Cardiac septum (tissue), 1 donor: ENCODE measurements at regions not wholly inside any gene's neighbourhood (a gene's known extent, or its start where the extent isn't known, plus 50 kb on each side); places are given as distances from the start of the nearest gene placed in this dataset.
"Not testable (repeated sequence)": the region's sequence is repeated elsewhere in the genome, so short reads cannot be mapped to it uniquely, and the experiment has no call there.

ENCODE experiments used
- DNase-seq: peaks from one replicate; pipeline ENCODE4 v3.0.0-alpha.2; 2020; ENCODE audit warnings: low spot score
- intact Hi-C: fragments of 100-400 bp; cut with DNase I; formaldehyde crosslinking; loops from one replicate; pipeline ENCODE4 v1.14.0; 2022
- donor health status: DM: no; HTN: no; CAD: no.

DNA sequence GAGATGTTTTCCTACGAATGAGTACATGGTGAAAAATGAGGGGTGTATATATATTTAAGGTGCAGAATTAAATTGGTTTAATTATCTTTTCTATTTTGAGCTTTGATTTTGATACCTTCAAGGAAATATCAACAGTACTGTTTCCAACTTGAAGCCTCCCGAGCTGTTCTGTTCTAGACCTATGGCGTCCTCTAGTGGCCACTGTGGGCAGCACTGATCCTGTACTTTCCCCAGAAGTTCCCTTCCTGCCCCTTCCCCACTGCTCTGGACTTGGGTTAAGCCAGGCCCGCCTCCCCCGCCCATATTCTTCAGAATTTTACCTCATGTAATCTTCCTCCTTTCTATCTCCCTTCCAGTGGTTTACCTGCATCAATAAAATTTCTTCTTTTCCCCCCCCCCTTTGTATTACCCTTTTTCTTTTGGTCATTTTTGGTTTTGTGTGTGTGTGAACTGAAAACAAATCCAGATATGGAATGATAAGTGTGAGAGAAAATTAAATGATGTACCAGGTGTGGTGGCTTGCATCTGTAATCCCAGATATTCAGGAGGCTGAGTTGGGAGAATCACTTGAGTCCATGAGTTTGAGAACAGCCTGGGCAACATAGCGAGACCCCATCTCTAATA, 1643.5 kb downstream of the TP53TG3F start:
- intact Hi-C loops, result no loop called here
- no peak for DNase-seq

DNA sequence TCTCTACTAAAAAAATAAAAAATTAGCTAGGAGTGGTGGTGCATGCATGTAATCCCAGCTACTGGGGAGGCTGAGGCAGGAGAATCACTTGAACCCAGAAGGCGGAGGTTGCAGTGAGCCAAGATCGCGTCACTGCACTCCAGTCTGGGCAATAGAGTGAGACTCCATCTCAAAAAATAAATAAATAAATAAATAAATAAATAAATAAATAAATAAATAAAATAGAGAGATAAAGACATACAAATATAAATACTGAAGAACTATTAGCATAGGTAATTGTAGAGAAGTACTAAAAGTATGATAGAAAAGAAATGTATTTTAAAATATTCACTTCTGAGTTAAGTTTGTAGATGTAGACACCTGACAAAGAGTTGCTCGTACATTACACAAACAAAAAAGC, 1652.4 kb downstream of the TP53TG3F start:
- intact Hi-C loops, result not testable (repeated sequence)

DNA sequence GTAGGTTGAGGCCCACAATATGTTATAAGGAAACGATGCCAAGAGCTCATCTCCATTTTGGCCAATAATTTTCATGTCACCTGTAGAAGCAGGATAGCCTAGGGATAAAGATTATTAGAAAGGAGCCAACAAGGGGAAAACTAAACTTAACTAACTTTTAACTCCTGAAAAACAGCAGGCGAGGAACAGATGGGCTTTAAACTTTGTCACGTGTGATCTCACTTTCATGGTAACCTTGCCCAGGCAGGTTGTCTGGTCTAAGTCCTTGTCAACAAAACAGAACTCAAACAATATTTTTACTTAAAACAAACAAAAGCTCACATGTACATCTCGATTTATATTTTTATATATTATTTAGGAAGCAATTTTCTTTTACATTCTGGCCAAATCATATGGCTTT, 1672.0 kb downstream of the TP53TG3F start:
- intact Hi-C loops, result no loop called here

More for the DNA sequence above, 1652.4 kb downstream of the TP53TG3F start:
- not testable (repeated sequence) for DNase-seq

DNA sequence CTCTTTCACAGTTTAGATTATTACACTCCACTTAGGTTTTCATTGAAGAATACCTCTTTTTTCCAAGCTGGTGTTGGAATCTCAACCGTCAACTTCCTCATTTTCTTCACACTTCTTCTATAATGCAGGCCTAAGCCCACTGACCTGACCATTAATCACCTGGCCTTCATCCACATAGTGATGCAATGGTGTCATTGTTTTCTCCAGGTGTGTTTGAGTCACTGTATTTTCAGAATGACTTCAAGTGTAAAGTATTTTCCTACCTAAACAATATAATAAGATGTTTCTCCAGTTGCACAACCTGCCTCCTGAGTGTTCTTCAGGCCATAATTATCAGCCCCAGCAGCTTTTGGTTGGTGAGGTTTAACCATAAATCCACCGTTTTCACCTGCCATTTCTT, 1675.1 kb downstream of the TP53TG3F start:
- intact Hi-C loops, result no loop called here
- no peak for DNase-seq

More for the DNA sequence above, 1672.0 kb downstream of the TP53TG3F start:
- no peak for DNase-seq

DNA sequence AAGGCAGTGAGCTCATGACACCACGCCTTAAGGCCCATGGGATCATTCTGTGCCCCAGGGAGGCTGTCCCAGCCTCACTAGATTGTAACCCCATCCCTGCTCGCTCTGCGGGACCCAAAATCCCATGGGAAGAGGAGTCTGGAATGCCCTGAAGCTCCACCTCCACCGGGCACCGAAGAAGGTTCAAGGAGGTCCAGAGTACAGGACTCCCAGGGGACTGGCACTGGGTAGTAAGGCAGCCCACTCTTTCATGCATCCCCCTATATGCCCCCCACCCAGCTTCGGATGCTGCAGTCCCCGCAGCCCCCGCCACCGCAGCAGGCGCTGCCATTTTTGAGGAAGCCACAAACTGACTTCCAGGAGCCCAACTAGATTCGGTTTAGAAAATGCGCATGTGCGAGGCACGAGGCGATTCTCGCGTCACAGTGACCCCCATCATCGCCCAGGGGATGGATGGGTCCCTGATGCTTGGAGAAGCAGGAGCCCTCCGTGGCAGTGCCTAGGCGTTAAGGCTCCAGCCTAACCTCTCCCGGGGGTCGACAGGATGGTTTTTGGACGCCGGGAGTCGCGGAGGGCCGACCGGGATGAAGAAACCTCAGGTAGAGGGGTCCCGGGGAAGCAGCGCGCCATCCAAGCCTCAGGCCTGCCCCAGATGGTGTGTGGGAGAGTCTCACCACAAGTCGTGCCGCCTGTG, 1681.0 kb downstream of the TP53TG3F start:
- intact Hi-C loops, result no loop called here
- DNase-seq, result no peak

DNA sequence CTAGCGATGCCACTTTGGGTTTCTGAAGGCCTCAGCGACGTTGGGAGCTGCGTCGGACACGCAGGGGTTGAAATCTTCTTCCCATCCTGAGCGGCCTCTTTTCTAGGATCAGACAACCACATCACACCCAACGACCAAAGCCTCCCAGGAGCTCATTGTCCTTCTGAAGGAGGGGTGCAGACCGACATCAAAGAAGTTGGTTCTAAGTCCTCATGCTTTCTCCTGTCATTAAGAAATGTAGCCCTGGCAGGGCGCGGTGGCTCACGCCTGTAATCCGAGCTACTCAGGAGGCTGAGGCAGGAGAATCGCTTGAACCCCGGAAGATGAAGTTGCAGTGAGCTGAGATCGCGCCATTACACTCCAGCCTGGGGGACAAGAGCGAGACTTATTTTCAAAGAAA, 1681.9 kb downstream of the TP53TG3F start:
- intact Hi-C loops, result no loop called here
- DNase-seq, result no peak

DNA sequence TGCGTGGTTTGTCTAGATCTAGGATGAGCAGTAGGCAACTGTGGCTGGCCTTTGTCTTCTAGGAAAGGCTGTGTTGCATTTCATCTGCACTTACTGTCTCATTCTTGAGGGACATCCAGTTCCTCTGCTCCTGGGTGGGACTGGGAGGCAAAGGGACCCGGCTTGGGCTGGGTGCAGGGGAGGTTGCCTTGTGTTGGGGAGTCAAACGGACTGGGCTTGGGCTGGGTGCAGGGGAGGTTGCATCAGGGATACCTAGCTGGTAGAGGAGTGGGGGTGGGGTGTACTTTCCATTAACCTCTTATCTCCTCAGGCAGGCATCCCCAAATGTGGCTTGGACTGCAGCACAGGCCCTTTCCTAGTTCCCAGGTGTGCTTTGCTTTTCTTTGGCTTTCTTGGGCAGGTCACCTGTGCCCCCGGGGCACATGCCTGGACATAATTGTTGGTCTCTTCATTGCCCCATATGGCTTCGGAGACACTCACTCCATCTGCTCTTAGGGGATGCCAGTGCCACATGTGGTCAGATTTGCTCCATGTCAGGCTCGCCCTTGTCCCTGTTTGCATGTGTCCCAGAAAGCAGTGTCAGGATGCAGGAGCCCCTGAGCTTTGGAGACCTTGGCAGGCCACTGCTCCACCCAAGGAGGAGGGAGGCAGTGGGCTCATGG, 1682.9 kb downstream of the TP53TG3F start:
- no peak for DNase-seq

DNA sequence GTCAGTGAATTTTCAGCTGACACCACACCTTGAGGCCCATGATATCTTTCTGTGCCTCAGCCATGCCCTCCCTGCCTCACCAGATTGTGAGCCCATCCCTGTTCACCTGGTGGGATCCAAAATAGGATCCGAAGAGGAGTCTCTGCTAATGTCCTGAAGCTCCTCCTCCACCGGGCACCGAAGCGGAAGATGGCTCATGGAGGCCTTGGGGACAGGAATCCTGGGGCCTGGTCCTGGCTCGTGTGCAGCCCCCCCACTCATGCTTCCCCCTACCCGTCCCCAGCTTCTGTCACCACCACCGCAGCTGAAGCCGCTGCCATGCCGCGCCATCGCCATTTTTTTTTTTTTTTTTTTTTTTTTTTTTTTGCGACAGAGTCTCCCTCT, 1683.4 kb downstream of the TP53TG3F start:
- intact Hi-C loops, result no loop called here

More for the DNA sequence above, 1682.9 kb downstream of the TP53TG3F start:
- intact Hi-C loops, result no loop called here

DNA sequence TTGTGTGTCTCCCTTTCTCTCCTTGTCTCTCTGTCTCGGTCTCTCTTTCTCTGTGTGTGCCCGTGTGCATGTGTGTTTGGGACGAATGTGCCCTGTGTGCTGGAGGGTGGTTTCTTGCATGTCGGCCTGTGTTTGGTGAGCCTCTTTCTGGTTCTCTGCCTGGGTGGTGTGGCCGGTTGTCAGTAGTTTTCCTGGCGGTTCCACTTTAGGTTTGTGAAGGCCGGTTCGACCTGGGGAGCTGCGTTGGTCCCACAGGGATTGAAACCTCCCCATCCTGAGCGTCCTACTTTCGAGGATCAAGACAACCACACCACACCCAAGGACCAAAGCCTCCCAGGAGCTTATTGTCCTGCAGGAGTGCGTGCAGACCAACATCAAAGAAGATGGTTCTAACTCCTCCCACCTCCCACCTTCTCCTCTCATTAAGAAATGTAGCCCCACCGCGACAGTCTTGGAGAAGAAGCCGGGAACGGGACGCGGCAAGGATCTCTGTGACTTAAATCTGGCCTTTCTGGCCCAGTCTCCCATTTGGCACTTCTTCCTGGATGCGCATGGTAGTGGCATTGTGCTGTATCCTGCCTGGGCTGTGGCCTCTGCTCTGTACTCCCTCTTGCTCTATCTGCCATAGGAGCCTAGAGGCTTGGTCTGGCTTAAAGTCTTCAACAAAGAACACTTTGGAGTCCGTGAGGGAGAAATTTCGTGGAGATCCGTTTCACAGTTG, 1685.0 kb downstream of the TP53TG3F start:
- DNase-seq, result no peak
- intact Hi-C loops, result no loop called here

More for the DNA sequence above, 1683.4 kb downstream of the TP53TG3F start:
- no peak for DNase-seq

DNA sequence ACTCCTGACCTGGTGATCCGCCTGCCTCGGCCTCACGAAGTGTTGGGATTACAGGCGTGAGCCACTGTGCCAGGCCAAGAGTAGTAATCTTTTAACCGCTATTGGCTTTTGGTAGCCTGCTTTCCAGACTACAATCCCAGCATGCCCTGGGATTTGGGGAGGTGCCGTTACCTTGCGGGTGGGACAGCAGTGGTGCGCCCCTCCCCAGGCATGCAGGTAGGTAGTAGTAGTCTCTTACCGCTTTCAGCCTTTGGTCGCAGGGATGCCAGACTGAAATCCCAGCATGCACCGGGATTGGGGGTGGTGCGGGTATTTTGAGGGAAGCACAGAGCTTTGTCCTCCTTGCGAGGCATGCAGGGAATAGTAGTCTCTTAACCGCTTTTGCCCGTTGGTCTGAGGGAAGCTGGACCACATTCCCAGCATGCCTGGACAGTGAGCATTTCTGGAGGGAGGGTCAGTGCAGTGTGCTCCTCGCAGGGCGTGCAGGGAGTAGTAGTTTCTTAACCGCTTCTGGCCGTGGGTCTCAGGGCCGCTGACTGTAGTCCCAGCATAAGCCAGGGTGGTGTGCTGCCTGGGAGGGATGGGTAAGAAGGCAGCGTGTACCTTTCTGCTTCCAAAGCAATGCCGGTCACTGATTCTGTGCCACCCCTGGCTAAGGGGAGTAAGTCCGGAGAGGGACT, 1686.8 kb downstream of the TP53TG3F start:
- no peak for DNase-seq

DNA sequence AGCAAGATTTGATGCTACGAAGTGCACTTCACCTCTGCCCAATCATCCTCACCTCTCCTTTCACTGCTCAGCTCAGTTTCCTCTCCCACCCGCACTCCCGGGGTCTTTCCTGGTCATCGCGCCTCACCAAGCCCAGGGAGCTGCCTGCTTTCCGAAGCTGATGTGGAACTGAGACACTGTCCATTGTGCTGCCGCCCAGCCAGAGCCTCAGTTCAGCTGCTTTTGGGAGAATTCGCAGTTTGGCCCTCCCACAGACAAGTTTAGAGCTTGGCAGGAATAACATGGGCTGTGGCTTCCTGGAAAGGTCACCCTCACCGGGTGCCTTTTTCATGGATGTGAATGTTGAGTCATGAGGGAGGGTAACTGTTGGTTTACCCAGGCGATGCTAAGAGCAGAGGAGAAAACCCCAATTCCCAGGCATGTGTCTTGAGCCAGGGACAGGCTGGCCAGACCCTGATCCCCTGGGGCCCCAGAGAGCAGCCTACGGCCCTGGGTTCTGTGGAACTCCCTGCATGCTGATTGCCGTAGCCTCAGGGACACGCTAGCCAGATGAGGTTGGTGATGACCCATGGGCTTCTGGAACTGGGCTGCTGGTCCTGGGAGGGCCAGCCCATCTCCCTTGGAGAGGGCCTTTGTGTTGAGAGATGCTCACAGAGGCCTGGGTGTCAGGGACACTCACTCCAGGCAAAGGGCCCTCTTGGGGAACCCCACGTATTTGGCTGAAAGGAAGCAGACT, 1687.5 kb downstream of the TP53TG3F start:
- intact Hi-C loops, result no loop called here
- DNase-seq, result no peak

More for the DNA sequence above, 1686.8 kb downstream of the TP53TG3F start:
- intact Hi-C loops, result no loop called here

DNA sequence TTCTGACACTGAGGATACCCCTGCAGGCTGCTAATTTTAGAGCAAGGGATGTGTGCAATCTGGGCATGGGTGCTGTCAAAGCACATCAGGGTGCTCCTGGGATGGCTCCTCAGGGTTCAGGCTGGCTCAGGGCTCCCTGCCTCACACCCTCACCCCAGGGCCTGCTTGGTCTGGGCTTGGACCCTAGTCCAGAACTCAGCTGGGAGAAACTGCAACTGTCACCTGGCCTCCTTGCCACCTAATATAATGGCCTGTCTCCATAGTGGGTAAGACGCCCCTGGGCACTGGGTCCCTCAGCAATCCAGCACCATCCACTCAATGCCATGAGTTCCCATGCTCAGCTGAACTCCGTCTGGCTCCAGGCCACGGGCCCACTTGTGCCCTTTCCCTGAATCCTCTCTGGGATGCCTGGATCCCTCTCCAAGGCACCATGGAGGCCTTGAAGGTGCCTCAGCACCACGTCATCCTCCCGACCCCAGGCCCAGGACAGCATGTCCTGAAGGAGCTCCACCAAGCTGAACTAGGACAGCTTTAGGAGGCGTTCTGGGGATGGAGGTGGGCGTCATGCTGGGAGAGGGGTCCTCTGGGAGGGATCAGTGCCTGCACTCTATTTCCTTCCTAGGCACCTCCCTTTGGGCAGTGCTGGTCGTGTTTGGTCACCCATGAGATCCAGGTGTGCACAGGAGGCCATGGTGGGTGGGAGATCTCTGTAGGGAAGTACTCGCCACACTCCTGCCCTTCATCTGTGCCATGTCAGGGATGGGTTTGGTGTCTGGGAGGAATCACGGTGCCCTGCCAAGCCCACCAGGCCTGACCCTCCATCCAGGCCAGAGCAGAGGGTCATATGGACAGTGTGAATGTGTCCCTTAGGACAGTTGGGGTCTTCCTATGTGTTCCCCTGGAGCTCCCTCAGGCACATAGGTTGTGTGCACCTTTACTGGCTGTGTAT, 1688.4 kb downstream of the TP53TG3F start:
- no peak for DNase-seq
- intact Hi-C loops, result no loop called here

DNA sequence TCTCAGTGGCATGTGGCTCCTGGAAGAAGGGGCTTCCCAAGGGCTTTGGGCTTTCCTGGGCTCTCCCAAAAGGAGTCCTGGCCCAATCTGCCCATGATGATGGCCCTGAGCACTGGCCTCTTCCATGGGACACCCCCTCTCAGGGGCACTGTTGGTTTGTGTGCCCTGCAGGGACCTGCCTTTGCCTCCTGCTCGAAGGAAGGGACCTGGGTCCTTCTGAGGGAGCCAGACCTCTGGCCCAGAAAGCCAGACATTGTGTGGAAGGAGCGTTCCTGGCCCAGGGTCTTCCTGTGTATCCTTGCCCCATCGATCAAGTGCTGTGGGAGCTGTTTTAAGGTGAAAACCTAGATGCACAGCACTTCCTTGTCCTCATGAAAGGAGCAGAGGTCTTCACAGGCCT, 1689.3 kb downstream of the TP53TG3F start:
- no peak for DNase-seq
- intact Hi-C loops, result no loop called here

DNA sequence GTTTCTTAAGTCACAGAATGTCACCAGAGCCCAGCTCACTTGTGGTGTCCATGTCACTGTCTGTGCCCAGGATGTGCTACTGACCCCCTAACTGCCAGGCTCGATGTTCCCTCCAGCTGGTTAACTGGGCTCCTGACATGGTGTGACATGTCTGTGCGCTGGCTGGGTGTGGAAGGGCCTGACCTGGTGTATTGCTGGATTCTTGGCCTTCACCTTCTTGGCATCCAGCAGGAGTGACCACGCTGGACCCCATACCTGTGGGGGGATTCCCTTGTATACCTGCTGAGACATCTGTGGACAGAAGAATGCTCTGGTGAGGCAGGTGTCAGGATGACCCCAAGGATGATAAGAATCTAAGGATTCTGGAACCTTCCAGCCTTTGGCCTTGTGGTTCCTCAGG, 1690.1 kb downstream of the TP53TG3F start:
- DNase-seq, result no peak
- intact Hi-C loops, result no loop called here

DNA sequence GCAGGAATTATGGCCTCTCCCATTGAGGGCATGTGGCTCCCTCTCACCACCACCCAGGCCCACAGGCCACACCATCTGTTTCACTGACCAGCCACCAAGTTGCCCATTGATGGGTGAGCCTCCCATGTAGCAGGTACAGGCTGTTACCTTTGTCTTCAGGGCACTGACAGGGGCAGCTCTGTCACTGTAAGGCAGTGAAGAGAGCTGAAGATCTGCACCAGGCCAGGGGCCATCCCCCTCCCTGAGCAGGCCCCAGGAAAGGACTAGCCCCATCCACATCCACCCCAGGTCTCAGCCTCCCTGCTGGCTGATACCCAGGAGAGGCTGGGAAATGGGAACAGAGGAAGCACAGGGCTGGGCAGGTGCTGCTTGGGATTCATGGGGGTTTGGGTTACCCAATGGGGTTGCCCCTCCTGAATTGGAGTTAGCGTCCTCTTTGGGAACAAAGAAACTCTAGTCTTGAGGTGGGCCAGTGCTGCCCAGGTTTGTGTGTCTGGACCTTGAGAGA, 1691.4 kb downstream of the TP53TG3F start:
- no peak for DNase-seq
- intact Hi-C loops, result no loop called here

DNA sequence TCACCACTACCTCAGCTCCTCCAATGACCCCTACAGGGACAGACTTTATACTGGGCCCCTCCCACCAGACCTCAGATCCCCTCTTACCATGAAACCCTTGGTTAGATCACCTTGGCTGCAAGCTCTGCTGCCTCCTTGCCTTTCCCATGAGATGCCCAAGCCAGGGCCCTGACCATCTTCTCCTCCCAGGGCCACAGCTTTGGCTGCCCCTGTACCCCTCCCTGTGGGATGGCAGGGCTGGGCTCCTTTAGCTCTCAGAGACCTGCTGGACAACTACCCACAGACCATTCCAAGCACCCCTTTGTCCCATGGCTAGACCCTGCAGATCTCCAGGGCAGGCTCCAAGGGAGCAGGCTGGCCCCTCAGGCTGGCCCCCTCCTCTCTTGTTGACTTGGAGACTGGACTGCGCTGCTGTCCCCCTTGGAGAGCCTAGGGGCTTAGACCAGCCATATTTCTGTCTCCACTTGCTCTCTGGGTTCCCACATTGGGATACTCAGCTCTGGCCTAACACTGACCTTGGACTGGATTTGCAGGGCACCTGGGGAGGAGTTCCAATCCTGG, 1692.7 kb downstream of the TP53TG3F start:
- intact Hi-C loops, result no loop called here
- DNase-seq, result no peak

DNA sequence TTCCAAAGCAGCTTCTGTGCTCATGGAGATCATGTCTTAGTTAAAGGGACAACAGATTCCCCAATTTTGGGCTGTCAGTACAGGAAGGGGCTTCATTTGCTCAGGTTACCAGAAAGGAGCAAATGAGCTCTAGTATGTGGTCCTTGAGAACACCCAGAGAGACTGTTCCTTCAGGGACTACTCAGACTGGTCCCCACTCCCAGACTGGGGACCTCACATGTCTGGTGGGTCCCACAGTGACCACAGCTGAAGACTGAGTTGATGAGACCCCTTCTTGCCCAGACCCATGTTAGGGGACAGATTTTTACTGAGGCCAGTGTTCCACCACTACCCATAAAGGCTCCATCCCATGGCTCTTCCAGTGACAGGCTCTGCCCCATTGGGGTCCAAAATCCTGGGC, 1695.2 kb downstream of the TP53TG3F start:
- intact Hi-C loops, result no loop called here
- DNase-seq, result no peak
